GM10248 (cell line): ENCODE measurements at regions not wholly inside any gene's neighbourhood (a gene's known extent, or its start where the extent isn't known, plus 50 kb on each side); places are given as distances from the start of the nearest gene placed in this dataset.

Source experiments
- CTCF ChIA-PET: fragments of 300-600 bp; sonication (Branson Sonifier 250); formaldehyde crosslinking; extraction: SDS; loops from one replicate; lab custom pipeline; 2021; ENCODE audit warnings: antibody characterized with exemption; lab: Yijun Ruan, JAX
- POLR2A ChIA-PET: fragments of 350-650 bp; sonication (Branson Sonifier 250); formaldehyde crosslinking; extraction: SDS; loops from one replicate; lab custom pipeline; 2020; ENCODE audit warnings: antibody characterized with exemption; lab: Yijun Ruan, JAX
- DNase-seq: peaks from one replicate; pipeline ENCODE4 v3.0.0; 2012; ENCODE audit errors: extremely low spot score
- CTCF ChIP-seq: IDR thresholded peaks from 2 replicates; pipeline ENCODE4 v1.5.1; 2012; ENCODE audit warnings: mild to moderate bottlenecking, low read depth; ENCODE audit errors: extremely low read depth, missing control alignments, control extremely low read depth

GRCh38 chr9:7613931-7614330 is 185.6 kb downstream of the DMAC1 start:
- ChIA-PET CTCF (no interaction called here), POLR2A (no interaction called here)
- DNase-seq = no peak
- TF ChIP-seq CTCF = no peak

GRCh38 chr9:7608261-7608660 is 191.3 kb downstream of the DMAC1 start:
- DNase-seq = no peak
- TF ChIP-seq CTCF = no peak
- CTCF ChIA-PET = no interaction called here
- POLR2A ChIA-PET = no interaction called here

- CTCF ChIA-PET = no interaction called here
- no peak for TF ChIP-seq CTCF
These were observed 192.2 kb downstream of the DMAC1 start for GRCh38 chr9:7607421-7607820.

GRCh38 chr9:7606591-7606990 is 193.0 kb downstream of the DMAC1 start:
- CTCF ChIA-PET = no interaction called here
- TF ChIP-seq CTCF = no peak
- DNase-seq = no peak
- POLR2A ChIA-PET = no interaction called here

More at GRCh38 chr9:7607421-7607820, 192.2 kb downstream of the DMAC1 start:
- POLR2A ChIA-PET = no interaction called here
- no peak for DNase-seq

- DNase-seq = no peak
- ChIA-PET CTCF (interaction anchor here (1.2 kb wide), 1 partner anchor 11 kb away, joined by 3 read pairs; no protein-coding TSS in a partner anchor), POLR2A (no interaction called here)
- TF ChIP-seq CTCF = no peak
These were observed 197.8 kb downstream of the DMAC1 start for GRCh38 chr9:7601739-7602138.

GRCh38 chr9:7597716-7598115 is 201.9 kb downstream of the DMAC1 start:
- no peak for TF ChIP-seq CTCF
- no peak for DNase-seq
- ChIA-PET POLR2A (no interaction called here), CTCF (no interaction called here)
